HFFc6 (cell line): ENCODE measurements at regions not wholly inside any gene's neighbourhood (a gene's known extent, or its start where the extent isn't known, plus 50 kb on each side); places are given as distances from the start of the nearest gene placed in this dataset.

Experiments
- DNase-seq: peaks from one replicate; pipeline ENCODE4 v3.0.0-alpha.2; 2018
- H3K27ac Mint-ChIP-seq: 2 replicates; pipeline ENCODE4 v1.8.0; 2020; ENCODE audit warnings: mild to moderate bottlenecking, mixed read lengths
- H3K27me3 Mint-ChIP-seq: 2 replicates; pipeline ENCODE4 v1.8.0; 2021; ENCODE audit warnings: mild to moderate bottlenecking, moderate library complexity, mixed read lengths; ENCODE audit not compliant: insufficient read depth
- H3K36me3 Mint-ChIP-seq: 2 replicates; pipeline ENCODE4 v1.8.0; 2021; ENCODE audit warnings: low read depth, mixed read lengths
- H3K4me1 Mint-ChIP-seq: 2 replicates; pipeline ENCODE4 v1.8.0; 2020; ENCODE audit warnings: low read depth, mixed read lengths
- H3K4me3 Mint-ChIP-seq: 2 replicates; pipeline ENCODE4 v1.8.0; 2020; ENCODE audit warnings: mild to moderate bottlenecking, moderate library complexity, mixed read lengths
- H3K9me3 Mint-ChIP-seq: 2 replicates; pipeline ENCODE4 v1.8.0; 2020; ENCODE audit warnings: mild to moderate bottlenecking, mixed read lengths
- TF ChIP-seq, protein P1 (sequence below): fragments of 200-600 bp; sonication (generic); IDR thresholded peaks from 2 replicates; pipeline ENCODE4 v1.5.0; 2021; ENCODE audit warnings: antibody characterized with exemption, mild to moderate bottlenecking

DNA sequence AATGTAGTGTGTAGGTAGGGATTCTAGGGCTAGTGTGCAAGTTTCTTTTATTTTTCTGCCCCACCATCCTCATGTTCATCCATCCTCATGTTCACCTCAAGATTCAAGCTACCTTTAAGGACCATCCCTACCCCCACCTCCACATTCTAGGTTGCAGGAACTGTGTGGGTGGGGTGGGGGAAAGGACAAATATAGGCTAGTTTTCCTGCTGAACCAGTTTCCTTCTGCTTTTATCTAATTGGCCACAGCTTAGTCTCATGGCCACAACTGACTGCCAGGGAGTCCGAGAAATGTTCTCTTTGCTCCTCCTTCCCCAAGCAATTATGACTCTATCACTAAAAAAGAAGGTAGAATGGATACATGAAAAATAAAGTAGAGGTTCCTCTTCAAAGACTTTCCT lies 179.0 kb upstream of the LARGE1 start:
- H3K4me3 Mint-ChIP-seq = no peak overlapping the region

DNA sequence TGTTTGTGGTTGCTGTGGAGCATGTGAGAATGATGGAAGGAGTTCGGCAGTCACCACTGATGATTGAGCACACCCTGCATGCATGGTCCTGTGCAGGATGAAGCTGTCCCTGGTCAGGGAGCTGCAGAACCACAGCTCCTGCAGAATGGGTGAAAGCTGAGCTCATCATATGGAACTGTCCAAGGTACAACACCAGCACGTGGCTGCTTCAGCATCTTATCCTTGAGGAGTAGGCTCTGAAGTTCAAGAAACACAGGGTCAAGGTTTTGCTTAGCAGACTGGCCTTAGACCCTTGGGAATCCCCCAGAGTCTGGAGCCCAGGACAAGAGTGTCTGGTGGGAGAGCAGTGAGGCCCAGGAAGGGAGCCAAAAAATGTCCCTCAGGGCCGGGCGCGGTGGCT lies 182.4 kb upstream of the LARGE1 start:
- Mint-ChIP-seq H3K36me3 (peaks cover 23% of the 10 kb centered on the region), H3K4me3 (no peak overlapping the region), H3K9me3 (peaks cover 69% of the 10 kb centered on the region), H3K27ac (no peak overlapping the region), H3K27me3 (peaks cover 1% of the 10 kb centered on the region; the same call in 1 of the 2 replicates), H3K4me1 (no peaks in the 10 kb centered on the region)
- DNase-seq = no peak
- TF ChIP-seq, protein P1, sequence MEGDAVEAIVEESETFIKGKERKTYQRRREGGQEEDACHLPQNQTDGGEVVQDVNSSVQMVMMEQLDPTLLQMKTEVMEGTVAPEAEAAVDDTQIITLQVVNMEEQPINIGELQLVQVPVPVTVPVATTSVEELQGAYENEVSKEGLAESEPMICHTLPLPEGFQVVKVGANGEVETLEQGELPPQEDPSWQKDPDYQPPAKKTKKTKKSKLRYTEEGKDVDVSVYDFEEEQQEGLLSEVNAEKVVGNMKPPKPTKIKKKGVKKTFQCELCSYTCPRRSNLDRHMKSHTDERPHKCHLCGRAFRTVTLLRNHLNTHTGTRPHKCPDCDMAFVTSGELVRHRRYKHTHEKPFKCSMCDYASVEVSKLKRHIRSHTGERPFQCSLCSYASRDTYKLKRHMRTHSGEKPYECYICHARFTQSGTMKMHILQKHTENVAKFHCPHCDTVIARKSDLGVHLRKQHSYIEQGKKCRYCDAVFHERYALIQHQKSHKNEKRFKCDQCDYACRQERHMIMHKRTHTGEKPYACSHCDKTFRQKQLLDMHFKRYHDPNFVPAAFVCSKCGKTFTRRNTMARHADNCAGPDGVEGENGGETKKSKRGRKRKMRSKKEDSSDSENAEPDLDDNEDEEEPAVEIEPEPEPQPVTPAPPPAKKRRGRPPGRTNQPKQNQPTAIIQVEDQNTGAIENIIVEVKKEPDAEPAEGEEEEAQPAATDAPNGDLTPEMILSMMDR = no peak

More for the DNA sequence above, 179.0 kb upstream of the LARGE1 start:
- peaks cover 73% of the 10 kb centered on the region for H3K9me3 Mint-ChIP-seq
- no peak for DNase-seq
- TF ChIP-seq, protein P1 = no peak
- H3K27ac Mint-ChIP-seq = no peak overlapping the region
- no peaks in the 10 kb centered on the region for H3K4me1 Mint-ChIP-seq
- H3K27me3 Mint-ChIP-seq = no peaks in the 10 kb centered on the region
- H3K36me3 Mint-ChIP-seq = peaks cover 18% of the 10 kb centered on the region

DNA sequence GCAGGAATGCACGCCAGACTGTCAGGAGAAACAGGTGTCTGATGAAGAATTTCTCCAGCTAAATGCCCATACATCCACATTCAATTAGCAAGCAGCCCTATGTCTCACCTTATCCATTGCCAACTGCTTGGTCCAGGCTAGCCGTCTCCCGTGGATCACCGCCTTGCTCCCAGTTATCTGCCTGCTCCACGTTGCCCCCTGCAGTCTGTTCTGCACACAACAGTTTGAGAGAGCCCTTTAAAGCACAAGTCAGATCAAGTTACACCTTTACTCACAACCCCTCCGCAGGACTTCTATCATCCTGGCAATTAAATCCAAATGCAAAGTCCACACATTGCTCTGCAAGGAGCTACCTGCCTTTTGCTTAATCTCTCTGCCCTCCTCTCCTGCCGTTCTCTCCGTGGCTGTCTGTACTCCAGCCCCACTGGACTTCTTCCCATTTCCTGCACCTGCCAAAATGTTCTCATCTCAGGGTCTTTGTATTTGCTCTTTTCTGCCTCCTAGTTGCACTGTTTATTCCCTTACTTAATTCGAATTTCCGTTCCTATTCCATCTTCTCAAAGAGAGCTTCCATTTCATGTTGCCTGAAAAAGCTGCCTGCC lies 185.3 kb upstream of the LARGE1 start:
- Mint-ChIP-seq H3K27me3 (peaks cover 1% of the 10 kb centered on the region; the same call in 1 of the 2 replicates), H3K27ac (no peak overlapping the region), H3K9me3 (peaks cover 62% of the 10 kb centered on the region), H3K4me3 (no peak overlapping the region), H3K36me3 (peaks cover 23% of the 10 kb centered on the region), H3K4me1 (no peaks in the 10 kb centered on the region)
- TF ChIP-seq, protein P1 = peak; percentile 27; the same call in 1 of the 2 replicates
- DNase-seq = no peak

DNA sequence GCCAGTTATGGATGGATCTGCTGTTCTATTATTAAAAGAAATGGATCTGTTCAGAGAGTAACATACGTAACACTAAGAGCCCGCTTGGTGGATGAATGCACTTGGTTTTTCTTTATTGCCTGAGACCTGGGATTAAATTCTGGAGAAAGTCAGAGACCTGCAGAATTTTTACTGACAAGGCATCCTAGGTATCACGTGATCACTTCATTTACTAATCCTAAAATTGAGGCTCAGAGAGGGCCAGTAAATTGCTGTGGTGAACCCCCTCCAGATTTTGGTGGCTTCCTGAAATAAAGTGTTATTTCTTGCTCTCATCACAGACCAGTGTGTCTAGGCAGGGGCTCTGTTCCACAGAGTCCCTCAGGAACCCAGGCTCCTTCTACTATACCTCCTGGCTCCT lies 187.9 kb upstream of the LARGE1 start:
- DNase-seq = no peak
- no peak overlapping the region for H3K27ac Mint-ChIP-seq
- H3K27me3 Mint-ChIP-seq = peaks cover 2% of the 10 kb centered on the region; the same call in 1 of the 2 replicates
- no peak overlapping the region for H3K4me3 Mint-ChIP-seq
- TF ChIP-seq, protein P1 = no peak
- H3K4me1 Mint-ChIP-seq = no peaks in the 10 kb centered on the region
- peaks cover 15% of the 10 kb centered on the region; the same call in 1 of the 2 replicates for H3K36me3 Mint-ChIP-seq
- H3K9me3 Mint-ChIP-seq = peaks cover 46% of the 10 kb centered on the region

DNA sequence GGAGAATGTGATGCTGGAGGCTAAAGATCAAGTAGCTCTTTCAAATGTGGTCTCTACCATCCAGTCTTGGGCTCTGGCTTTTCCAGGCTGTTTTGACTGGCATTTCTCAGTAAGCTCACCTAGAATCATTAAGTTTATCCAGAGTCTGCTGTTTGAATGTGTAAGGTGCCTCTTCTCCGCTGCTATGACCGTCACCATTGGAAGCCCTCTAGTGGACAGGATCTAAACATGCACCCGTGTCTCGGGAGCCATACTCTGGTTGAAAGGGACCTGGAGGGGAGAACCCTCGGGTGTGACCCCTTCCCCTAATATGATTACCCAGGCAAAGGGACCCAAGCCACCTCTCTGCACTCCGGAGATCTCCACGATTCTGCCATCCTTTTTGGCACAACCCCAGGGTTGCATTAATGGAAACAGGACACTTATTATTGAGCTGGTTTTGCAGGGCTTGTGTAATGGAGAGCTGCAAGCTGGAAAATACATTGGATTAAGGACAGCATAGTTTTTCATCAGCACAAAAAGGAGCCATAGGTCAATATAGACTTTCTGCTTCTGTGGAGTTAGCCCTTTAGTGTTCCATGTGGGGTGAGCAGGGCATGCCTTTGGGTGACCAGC lies 191.0 kb upstream of the LARGE1 start:
- DNase-seq = no peak
- Mint-ChIP-seq H3K4me3 (no peak overlapping the region), H3K9me3 (peaks cover 53% of the 10 kb centered on the region), H3K36me3 (peaks cover 15% of the 10 kb centered on the region; the same call in 1 of the 2 replicates), H3K27ac (no peak overlapping the region), H3K4me1 (no peaks in the 10 kb centered on the region), H3K27me3 (peaks cover 1% of the 10 kb centered on the region)
- TF ChIP-seq, protein P1 = peak; percentile 74
